Mucosa of stomach (tissue), 1 donor: ENCODE measurements at regions not wholly inside any gene's neighbourhood (a gene's known extent, or its start where the extent isn't known, plus 50 kb on each side); places are given as distances from the start of the nearest gene placed in this dataset.
"Not testable (repeated sequence)": the region's sequence is repeated elsewhere in the genome, so short reads cannot be mapped to it uniquely, and the experiment has no call there.

Experiments
- H3K27me3 ChIP-seq: one replicate; pipeline ENCODE4 v1.7.0; 2013; ENCODE audit warnings: mild to moderate bottlenecking, low read length; ENCODE audit not compliant: control insufficient read depth, insufficient read depth
- H3K36me3 ChIP-seq: one replicate; pipeline ENCODE4 v1.7.0; 2013; ENCODE audit warnings: low read length; ENCODE audit not compliant: control insufficient read depth, insufficient read depth
- H3K4me1 ChIP-seq: one replicate; pipeline ENCODE4 v1.7.0; 2013; ENCODE audit warnings: mild to moderate bottlenecking, low read length; ENCODE audit not compliant: control insufficient read depth, insufficient read depth
- H3K4me3 ChIP-seq: one replicate; pipeline ENCODE4 v1.7.0; 2013; ENCODE audit warnings: low read length
- H3K9ac ChIP-seq: one replicate; pipeline ENCODE4 v1.7.0; 2013; ENCODE audit warnings: mild to moderate bottlenecking, low read length, moderate library complexity
- H3K9me3 ChIP-seq: one replicate; pipeline ENCODE4 v1.7.0; 2013; ENCODE audit warnings: mild to moderate bottlenecking, low read length, moderate library complexity; ENCODE audit not compliant: control insufficient read depth
- donor health status: Pancreatic carcinoma.

DNA sequence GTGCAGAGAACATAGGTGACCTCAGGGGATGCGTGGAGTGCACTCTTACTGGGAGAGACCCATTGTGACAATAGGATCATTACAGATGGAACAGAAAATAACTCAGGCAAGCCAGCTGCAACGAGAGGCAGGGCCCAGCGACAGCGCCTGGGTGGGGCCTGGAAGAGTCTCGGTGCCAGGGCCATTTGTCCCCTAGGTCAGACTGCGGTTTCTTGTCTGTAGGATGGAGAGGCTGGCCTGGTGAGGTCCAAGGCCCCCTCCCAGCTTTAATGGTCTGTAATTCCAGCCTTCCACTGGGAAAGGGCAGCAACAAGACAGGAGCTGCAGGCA, 208.6 kb upstream of the APCDD1 start:
- peaks cover 12% of the 10 kb centered on the region for H3K4me1 ChIP-seq
- peaks cover 15% of the 10 kb centered on the region for H3K27me3 ChIP-seq
- no peaks in the 10 kb centered on the region for H3K36me3 ChIP-seq
- H3K9ac ChIP-seq = no peak overlapping the region
- no peaks in the 10 kb centered on the region for H3K9me3 ChIP-seq
- H3K4me3 ChIP-seq = no peak overlapping the region

DNA sequence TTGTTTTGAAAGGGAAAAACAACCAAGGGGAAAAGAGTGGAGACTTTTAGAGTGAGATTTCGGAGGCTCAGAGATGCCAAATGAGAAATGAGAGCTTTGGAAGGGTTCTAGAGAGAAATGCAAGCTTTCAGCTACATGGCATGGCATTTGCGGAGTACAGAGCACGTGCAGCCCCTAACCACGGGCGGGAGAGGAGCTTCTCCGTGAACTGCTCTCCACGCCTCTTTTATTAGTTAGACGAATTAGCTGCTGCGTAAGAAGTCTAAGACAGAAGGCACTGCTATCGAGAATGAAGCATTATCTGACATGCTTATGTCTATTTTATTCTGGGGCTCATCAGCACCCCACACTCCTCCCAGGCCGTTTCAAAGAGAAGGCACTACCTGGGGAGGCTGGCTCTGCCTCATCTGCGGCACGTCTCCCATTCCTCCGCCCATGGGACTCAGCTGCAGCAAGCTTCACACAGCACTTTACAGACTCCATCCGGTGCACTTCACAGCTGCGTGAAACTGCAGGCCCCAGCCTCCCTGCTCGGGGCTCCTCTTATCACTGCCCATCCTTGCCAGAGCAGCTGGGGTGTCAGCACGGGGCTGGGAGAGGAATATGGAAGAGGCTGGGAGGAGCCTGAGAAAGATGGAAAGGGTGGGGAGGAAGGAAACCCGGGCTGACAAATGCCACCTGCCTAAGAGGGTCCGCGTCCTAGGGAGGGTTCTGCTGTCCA, 207.3 kb upstream of the APCDD1 start:
- no peak overlapping the region for H3K9ac ChIP-seq
- no peaks in the 10 kb centered on the region for H3K9me3 ChIP-seq
- no peaks in the 10 kb centered on the region for H3K36me3 ChIP-seq
- peaks cover 12% of the 10 kb centered on the region for H3K4me1 ChIP-seq
- no peak overlapping the region for H3K4me3 ChIP-seq
- H3K27me3 ChIP-seq = peaks cover 8% of the 10 kb centered on the region

- H3K27me3 ChIP-seq = peaks cover 8% of the 10 kb centered on the region
- H3K4me3 ChIP-seq = no peak overlapping the region
- no peaks in the 10 kb centered on the region for H3K36me3 ChIP-seq
- no peak overlapping the region for H3K9ac ChIP-seq
- peaks cover 12% of the 10 kb centered on the region for H3K4me1 ChIP-seq
- no peaks in the 10 kb centered on the region for H3K9me3 ChIP-seq
Measured at GRCh38 chr18:10247742-10248082, 206.7 kb upstream of the APCDD1 start.

GRCh38 chr18:10248738-10249137, 205.7 kb upstream of the APCDD1 start:
- no peak overlapping the region for H3K4me3 ChIP-seq
- no peak overlapping the region for H3K9ac ChIP-seq
- H3K9me3 ChIP-seq = no peaks in the 10 kb centered on the region
- peaks cover 12% of the 10 kb centered on the region for H3K4me1 ChIP-seq
- H3K36me3 ChIP-seq = no peaks in the 10 kb centered on the region
- peaks cover 8% of the 10 kb centered on the region for H3K27me3 ChIP-seq

DNA sequence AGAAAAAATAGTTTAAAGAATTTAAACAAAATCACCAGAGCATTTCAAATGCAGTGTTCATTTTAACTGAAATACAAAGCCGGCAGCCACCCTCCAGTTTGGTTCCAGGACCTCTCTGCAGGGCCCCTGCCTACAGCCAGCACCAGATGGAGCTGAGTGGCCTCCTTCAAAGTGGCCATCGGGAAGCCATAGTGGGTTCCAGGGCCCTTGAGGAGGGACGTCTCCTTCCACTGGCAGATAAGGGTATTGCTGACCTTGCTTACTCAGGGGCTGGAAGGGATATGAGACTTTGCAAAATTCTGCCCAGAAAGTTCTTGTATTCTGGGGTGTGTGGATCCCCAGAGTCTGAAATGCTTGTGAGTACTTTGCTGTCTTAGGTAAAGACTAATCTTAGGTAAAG, 205.2 kb upstream of the APCDD1 start:
- Histone ChIP-seq H3K4me1 (peaks cover 6% of the 10 kb centered on the region), H3K4me3 (no peak overlapping the region), H3K9me3 (no peaks in the 10 kb centered on the region), H3K27me3 (peaks cover 8% of the 10 kb centered on the region), H3K9ac (no peak overlapping the region), H3K36me3 (no peaks in the 10 kb centered on the region)

DNA sequence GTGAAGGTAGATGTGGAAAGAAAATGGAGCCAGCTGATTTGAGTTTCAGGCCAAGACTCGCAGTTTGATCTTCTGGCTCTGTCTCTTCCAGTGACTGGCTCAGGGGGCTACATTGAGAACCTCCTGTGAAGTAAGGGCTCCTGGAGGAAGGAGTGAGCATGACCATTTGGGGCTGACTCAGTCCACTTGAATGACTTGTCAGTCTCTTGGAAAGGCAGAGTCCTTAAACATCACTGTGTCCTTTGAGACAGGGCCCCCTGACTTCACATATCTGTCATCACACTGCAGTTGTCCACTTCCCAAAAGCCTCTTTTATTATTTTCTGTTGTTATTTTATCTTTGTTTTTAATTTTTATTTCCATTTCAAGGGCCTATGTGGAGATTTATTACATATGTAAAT, 204.6 kb upstream of the APCDD1 start:
- no peaks in the 10 kb centered on the region for H3K36me3 ChIP-seq
- H3K27me3 ChIP-seq = peaks cover 6% of the 10 kb centered on the region
- no peak overlapping the region for H3K9ac ChIP-seq
- H3K4me3 ChIP-seq = no peak overlapping the region
- H3K4me1 ChIP-seq = peaks cover 1% of the 10 kb centered on the region
- H3K9me3 ChIP-seq = no peaks in the 10 kb centered on the region

GRCh38 chr18:10252494-10252893, 201.9 kb upstream of the APCDD1 start:
- Histone ChIP-seq H3K9ac (no peak overlapping the region), H3K27me3 (no peaks in the 10 kb centered on the region), H3K9me3 (no peaks in the 10 kb centered on the region)

GRCh38 chr18:10252952-10253705, 201.3 kb upstream of the APCDD1 start:
- H3K27me3 ChIP-seq = no peaks in the 10 kb centered on the region
- no peaks in the 10 kb centered on the region for H3K4me1 ChIP-seq
- no peak overlapping the region for H3K9ac ChIP-seq
- no peak overlapping the region for H3K4me3 ChIP-seq
- no peaks in the 10 kb centered on the region for H3K36me3 ChIP-seq
- no peaks in the 10 kb centered on the region for H3K9me3 ChIP-seq

More at GRCh38 chr18:10252494-10252893, 201.9 kb upstream of the APCDD1 start:
- Histone ChIP-seq H3K4me3 (no peak overlapping the region), H3K36me3 (no peaks in the 10 kb centered on the region), H3K4me1 (no peaks in the 10 kb centered on the region)

GRCh38 chr18:10256276-10256675, 198.2 kb upstream of the APCDD1 start:
- H3K9ac ChIP-seq, H3K27me3 ChIP-seq, H3K36me3 ChIP-seq, H3K9me3 ChIP-seq, H3K4me3 ChIP-seq, H3K4me1 ChIP-seq: not testable (repeated sequence)

- Histone ChIP-seq H3K9ac (no peak overlapping the region), H3K27me3 (peaks cover 3% of the 10 kb centered on the region), H3K4me1 (no peaks in the 10 kb centered on the region), H3K36me3 (no peaks in the 10 kb centered on the region), H3K4me3 (no peak overlapping the region), H3K9me3 (no peaks in the 10 kb centered on the region)
Measured at GRCh38 chr18:10258836-10259474, 195.5 kb upstream of the APCDD1 start.

- H3K4me3 ChIP-seq = no peak overlapping the region
- no peak overlapping the region for H3K9ac ChIP-seq
- H3K27me3 ChIP-seq = peaks cover 3% of the 10 kb centered on the region
- no peaks in the 10 kb centered on the region for H3K9me3 ChIP-seq
- H3K36me3 ChIP-seq = no peaks in the 10 kb centered on the region
- no peaks in the 10 kb centered on the region for H3K4me1 ChIP-seq
Measured at GRCh38 chr18:10259901-10260300, 194.5 kb upstream of the APCDD1 start.
